Fibroblast of mammary gland (primary cell): ENCODE measurements at regions not wholly inside any gene's neighbourhood (a gene's known extent, or its start where the extent isn't known, plus 50 kb on each side); places are given as distances from the start of the nearest gene placed in this dataset.

Experiments used
- DNase-seq: peaks from one replicate; pipeline ENCODE4 v3.0.0-alpha.2; 2010; ENCODE audit warnings: low read depth
- H3K4me3 ChIP-seq: 2 replicates; pipeline ENCODE4 v1.5.1; 2011; ENCODE audit warnings: low read depth, mild to moderate bottlenecking, low read length, moderate library complexity; ENCODE audit not compliant: control insufficient read depth
- CTCF ChIP-seq: conservative IDR thresholded peaks from 2 replicates; pipeline ENCODE4 v1.5.1; 2011; ENCODE audit warnings: low read depth, low read length, inconsistent platforms; ENCODE audit not compliant: control insufficient read depth, insufficient read depth

DNA sequence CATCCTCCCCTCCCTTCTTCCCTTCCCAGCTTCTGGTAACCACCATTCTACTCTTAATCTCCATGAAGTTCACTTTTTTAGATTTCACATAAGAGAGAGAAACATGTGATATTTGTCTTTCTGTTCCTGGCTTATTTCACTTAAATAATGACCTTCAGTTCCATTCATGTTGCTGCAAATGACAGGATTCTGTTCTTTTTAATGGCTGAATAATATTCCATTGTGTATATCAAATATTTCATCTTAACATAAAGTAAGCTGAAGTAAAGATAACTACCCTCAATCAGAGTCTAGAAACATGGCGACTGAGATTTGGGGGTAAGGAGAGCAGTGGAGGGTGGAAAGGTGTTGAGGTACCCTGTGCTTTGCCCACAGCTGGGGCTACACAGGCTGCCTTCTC, 68.9 kb downstream of the RHOU start:
- no peak for TF ChIP-seq CTCF
- no peak for DNase-seq
- H3K4me3 ChIP-seq, result no peak overlapping the region

DNA sequence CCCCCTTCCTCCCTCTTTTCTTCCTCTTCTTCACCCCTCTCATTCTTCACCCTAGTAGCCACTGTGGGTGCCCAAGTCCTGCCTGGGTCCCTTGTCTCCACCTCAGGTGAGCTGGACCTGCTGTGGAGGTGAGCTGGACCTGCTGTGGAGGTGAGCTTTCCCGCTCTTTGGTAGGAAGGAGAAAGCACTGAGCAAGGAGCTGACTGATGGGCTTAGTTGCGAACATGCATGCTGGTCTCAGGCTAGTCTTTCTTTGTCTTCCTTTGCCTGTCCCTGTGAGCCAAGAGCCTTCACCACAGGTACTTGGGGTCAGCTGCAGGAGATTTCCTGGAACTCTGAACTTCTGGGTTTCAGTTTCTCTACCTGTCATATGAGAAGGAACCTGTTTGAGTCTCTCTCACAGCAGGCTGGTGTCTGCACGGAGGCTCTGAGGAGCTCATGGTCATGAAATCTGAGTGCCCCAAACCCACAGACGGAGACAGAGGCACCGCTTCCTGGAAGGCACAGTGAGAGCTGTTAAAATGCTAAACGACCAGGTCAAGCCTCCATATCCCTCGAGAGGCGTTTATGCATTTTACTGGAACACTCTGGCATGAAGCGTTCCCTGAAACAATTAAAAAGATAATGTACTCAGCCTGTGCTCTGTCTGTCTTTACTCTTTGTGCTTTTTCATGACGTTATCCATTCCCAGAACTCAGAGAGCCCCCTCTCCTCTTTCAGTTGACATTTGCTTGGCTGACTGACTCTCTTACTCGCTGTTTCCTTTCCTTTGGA, 69.5 kb downstream of the RHOU start:
- TF ChIP-seq CTCF, result no peak
- DNase-seq, result no peak
- H3K4me3 ChIP-seq, result no peak overlapping the region

- no peak for DNase-seq
- TF ChIP-seq CTCF, result no peak
- H3K4me3 ChIP-seq, result no peak overlapping the region
Observed at GRCh38 chr1:228807904-228808605, 72.8 kb downstream of the RHOU start.

- DNase-seq, result no peak
- TF ChIP-seq CTCF, result no peak
- no peak overlapping the region for H3K4me3 ChIP-seq
Observed at GRCh38 chr1:228809621-228810394, 74.5 kb downstream of the RHOU start.

- DNase-seq, result no peak
- no peak overlapping the region for H3K4me3 ChIP-seq
- TF ChIP-seq CTCF, result no peak
Observed at GRCh38 chr1:228810395-228810758, 75.1 kb downstream of the RHOU start.

DNA sequence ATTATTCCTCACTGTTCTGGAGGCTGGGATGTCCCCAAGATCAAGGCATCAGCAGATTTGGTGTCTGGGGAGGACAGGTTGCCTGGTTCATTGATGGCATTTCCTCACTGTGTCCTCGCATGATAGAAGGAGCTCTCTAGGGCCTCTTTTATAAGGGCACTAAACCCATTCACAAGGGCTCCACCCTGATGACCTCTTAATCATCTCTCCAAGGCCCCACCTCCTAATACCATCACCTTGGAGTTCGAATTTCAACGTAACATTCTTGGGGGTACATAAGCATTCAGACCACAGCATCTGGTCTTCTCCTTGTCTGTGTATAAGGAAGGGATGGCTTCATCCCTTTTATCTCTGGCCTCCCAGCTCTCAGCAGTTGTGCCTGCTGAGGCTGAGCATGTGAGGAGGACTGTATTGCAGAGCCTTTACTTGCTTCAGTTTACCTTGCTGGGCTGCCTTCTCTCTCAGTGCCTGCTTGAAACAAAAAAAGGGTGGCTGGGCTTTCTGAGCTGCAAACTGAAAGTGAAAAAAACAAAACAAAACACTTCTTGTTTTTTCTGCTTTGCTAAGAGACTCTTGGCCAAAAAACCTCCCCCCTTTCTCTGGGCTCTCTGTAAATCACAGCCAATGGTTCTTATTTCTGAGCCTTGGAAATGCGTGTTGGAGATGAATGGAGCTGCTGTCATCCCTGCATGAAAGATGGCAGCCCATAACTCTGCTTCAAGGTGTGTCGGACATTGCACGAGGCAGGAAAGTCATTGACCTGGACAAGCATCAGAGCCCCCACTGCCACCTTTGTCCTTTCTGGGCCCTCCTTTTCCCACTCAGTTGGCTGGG, 75.8 kb downstream of the RHOU start:
- TF ChIP-seq CTCF, result no peak
- DNase-seq, result no peak
- no peak overlapping the region for H3K4me3 ChIP-seq
